Muscle of leg (tissue), 3 donors: ENCODE measurements at regions not wholly inside any gene's neighbourhood (a gene's known extent, or its start where the extent isn't known, plus 50 kb on each side); places are given as distances from the start of the nearest gene placed in this dataset.

Experiments used
- DNase-seq: peaks from one replicate; pipeline ENCODE4 v3.0.0; 2013
- H3K27ac ChIP-seq: one replicate; pipeline ENCODE4 v1.5.1; 2013; ENCODE audit warnings: mild to moderate bottlenecking, low read length, control low read depth
- H3K27me3 ChIP-seq: one replicate; pipeline ENCODE4 v1.6.1; 2013; ENCODE audit warnings: low read length; ENCODE audit not compliant: control insufficient read depth, insufficient read depth
- H3K36me3 ChIP-seq: one replicate; pipeline ENCODE4 v1.6.1; 2013; ENCODE audit warnings: low read length; ENCODE audit not compliant: control insufficient read depth, insufficient read depth
- H3K4me1 ChIP-seq: one replicate; pipeline ENCODE4 v1.6.1; 2013; ENCODE audit warnings: low read length; ENCODE audit not compliant: control insufficient read depth, insufficient read depth
- H3K4me3 ChIP-seq: one replicate; pipeline ENCODE4 v1.5.1; 2013; ENCODE audit warnings: low read length, control low read depth
- H3K9me3 ChIP-seq: replicated peaks from 2 replicates; pipeline ENCODE4 v1.6.1; 2013; ENCODE audit warnings: low read depth, low read length; ENCODE audit not compliant: control insufficient read depth
- WGBS: methylation state at CpG from one replicate; pipeline ENCODE4 v1.1.5; 2013; ENCODE audit warnings: missing lambda C conversion rate; ENCODE audit not compliant: insufficient coverage; 5-methylcytosine and 5-hydroxymethylcytosine counted together

- Histone ChIP-seq H3K27ac (no peak overlapping the region), H3K4me1 (peaks cover 9% of the 10 kb centered on the region), H3K27me3 (peaks cover 2% of the 10 kb centered on the region), H3K36me3 (no peaks in the 10 kb centered on the region), H3K4me3 (no peak overlapping the region), H3K9me3 (no peaks in the 10 kb centered on the region)
- WGBS = no CpG with 5 or more reads among the region's 1 CpG
- DNase-seq = no peak
Observed at GRCh38 chr2:12001621-12002020, 255.2 kb downstream of the LPIN1 start.

DNA sequence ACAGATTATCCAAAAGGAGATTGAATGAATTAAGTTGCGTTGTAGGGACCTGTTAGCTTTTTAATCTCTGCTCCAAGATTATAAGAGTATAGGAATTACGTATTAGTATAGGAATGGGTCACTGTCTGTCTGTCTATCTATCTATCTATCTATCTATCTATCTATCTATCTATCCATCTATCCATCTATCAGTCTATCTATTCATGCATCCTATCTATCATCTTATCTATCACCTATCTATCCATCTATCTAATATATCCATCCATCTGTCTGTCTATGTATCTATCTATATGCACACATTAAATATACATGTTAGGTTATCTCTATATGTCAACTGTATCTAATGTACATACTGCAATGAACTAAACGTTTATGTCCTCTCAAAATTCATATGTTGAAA lies 255.8 kb downstream of the LPIN1 start:
- no peak overlapping the region for H3K4me3 ChIP-seq
- peaks cover 13% of the 10 kb centered on the region for H3K4me1 ChIP-seq
- H3K27me3 ChIP-seq = peaks cover 2% of the 10 kb centered on the region
- no peak overlapping the region for H3K27ac ChIP-seq
- no peaks in the 10 kb centered on the region for H3K9me3 ChIP-seq
- H3K36me3 ChIP-seq = no peaks in the 10 kb centered on the region
- no peak for DNase-seq
- WGBS = no CpG with 5 or more reads among the region's 3 CpGs

- Histone ChIP-seq H3K36me3 (no peaks in the 10 kb centered on the region), H3K9me3 (no peaks in the 10 kb centered on the region), H3K27me3 (peaks cover 2% of the 10 kb centered on the region), H3K4me3 (no peak overlapping the region), H3K27ac (no peak overlapping the region), H3K4me1 (peaks cover 11% of the 10 kb centered on the region)
- no peak for DNase-seq
- WGBS = 84% methylated on average over 4 of the region's 6 CpGs
Observed at GRCh38 chr2:12004713-12005112, 258.3 kb downstream of the LPIN1 start.

DNA sequence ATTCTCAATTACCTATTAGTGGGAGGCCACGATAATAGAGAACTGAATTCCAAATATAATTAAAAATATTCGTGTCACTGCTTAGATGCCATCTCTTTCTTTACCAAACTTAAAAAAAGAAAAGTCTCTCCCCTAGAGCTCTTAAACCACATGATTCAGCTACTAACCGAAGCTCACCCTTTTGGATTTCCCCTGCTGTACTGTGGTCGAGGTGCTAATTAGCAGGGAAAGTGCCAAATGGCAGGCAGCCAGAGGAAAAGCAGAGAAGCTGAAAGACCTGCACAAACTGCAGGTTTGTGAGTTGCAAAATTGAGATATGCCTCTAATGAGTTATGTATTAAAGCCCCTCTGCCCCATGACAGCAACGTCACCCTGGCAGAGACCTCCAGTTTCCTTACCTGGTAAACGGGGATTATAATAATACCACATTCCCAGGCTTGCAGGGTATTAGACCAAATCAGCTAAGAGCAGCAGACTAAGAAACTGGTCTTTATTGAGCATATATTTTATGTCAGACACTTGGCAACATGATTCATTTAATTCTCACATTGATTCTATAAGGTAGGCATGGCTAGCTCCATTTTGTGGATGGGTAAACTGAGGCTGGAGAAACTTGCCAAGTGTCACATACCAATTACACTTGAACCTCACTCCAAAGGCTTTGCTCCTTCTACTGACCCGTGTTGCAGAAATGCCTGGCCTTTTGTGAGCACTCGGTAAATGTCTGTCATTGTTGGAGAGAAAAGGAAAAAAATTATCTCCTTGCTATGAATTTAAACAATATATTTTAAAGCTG lies 259.7 kb downstream of the LPIN1 start:
- peak; percentile 51 for DNase-seq

DNA sequence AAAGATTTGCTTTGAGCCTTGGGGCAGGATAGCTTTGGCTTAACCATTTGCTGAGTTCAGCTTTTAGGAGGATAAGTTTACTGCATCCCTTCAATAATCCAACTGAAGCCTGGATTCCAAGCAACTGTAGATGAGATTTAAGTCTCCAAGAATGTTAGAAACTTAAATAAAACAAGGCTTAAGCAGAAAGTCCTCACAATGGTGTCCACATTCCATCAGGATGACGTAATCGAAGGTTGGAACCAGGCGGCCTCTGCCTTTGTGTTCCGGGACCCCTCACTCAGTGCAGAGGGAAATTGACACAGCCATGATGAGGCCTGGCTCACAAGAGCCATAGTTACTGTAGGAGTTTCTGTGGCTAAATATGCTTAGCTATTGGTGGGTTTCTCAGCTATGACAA lies 260.4 kb downstream of the LPIN1 start:
- H3K4me1 ChIP-seq = peaks cover 17% of the 10 kb centered on the region
- peaks cover 2% of the 10 kb centered on the region for H3K27me3 ChIP-seq
- no peaks in the 10 kb centered on the region for H3K9me3 ChIP-seq
- H3K36me3 ChIP-seq = no peaks in the 10 kb centered on the region
- H3K27ac ChIP-seq = no peak overlapping the region
- WGBS = 33% methylated on average over 3 of the region's 4 CpGs
- peak; percentile 45 for DNase-seq
- no peak overlapping the region for H3K4me3 ChIP-seq

More for the DNA sequence above, 259.7 kb downstream of the LPIN1 start:
- peaks cover 14% of the 10 kb centered on the region for H3K4me1 ChIP-seq
- H3K4me3 ChIP-seq = no peak overlapping the region
- H3K27ac ChIP-seq = no peak overlapping the region
- H3K27me3 ChIP-seq = peaks cover 2% of the 10 kb centered on the region
- 0% methylated on average over 1 of the region's 8 CpGs for WGBS
- no peaks in the 10 kb centered on the region for H3K36me3 ChIP-seq
- no peaks in the 10 kb centered on the region for H3K9me3 ChIP-seq

GRCh38 chr2:12007282-12007681 lies 260.9 kb downstream of the LPIN1 start:
- no peaks in the 10 kb centered on the region for H3K36me3 ChIP-seq
- H3K27me3 ChIP-seq = peaks cover 2% of the 10 kb centered on the region
- H3K9me3 ChIP-seq = no peaks in the 10 kb centered on the region
- H3K4me1 ChIP-seq = peaks cover 17% of the 10 kb centered on the region
- H3K4me3 ChIP-seq = no peak overlapping the region
- no peak for DNase-seq
- H3K27ac ChIP-seq = no peak overlapping the region
- no CpG with 5 or more reads among the region's 1 CpG for WGBS

DNA sequence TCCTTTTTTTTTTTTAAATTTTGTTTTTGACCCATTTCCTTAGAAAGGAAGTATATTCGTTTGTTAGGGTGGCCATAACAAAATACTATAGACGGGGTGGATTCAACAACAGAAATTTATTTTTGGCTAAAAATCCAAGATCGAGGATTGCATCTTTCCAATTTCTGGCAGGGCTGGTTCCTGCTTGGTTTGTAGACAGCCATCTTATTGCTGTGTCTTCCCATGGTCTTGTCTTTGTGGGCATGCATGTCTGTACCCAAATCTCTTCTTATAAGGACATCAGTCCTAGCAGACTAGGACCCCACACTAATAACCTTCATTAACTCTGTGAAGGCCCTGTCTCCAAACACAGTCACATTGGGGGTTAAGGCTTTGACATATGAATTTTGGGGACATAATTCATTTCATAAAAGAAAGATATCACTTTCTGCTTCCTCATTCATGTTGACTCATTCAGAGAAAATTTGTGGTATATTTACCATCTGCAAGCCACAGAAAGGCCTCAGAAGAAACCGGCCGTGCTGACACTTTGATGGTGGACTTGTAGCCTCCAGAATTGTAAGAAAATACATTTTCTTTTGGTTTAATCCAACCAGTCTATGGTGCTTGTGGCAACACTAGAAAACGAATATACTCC lies 262.1 kb downstream of the LPIN1 start:
- no peaks in the 10 kb centered on the region for H3K36me3 ChIP-seq
- no peak for DNase-seq
- no peak overlapping the region for H3K4me3 ChIP-seq
- H3K4me1 ChIP-seq = peaks cover 17% of the 10 kb centered on the region
- no peak overlapping the region for H3K27ac ChIP-seq
- H3K9me3 ChIP-seq = no peaks in the 10 kb centered on the region
- 92% methylated on average over 2 of the region's 6 CpGs for WGBS
- H3K27me3 ChIP-seq = no peaks in the 10 kb centered on the region

- no peak overlapping the region for H3K4me3 ChIP-seq
- WGBS = no CpG with 5 or more reads among the region's 3 CpGs
- H3K4me1 ChIP-seq = peaks cover 22% of the 10 kb centered on the region
- no peaks in the 10 kb centered on the region for H3K27me3 ChIP-seq
- no peak for DNase-seq
- H3K9me3 ChIP-seq = no peaks in the 10 kb centered on the region
- H3K27ac ChIP-seq = no peak overlapping the region
- no peaks in the 10 kb centered on the region for H3K36me3 ChIP-seq
Observed at GRCh38 chr2:12009323-12009905, 263.0 kb downstream of the LPIN1 start.

DNA sequence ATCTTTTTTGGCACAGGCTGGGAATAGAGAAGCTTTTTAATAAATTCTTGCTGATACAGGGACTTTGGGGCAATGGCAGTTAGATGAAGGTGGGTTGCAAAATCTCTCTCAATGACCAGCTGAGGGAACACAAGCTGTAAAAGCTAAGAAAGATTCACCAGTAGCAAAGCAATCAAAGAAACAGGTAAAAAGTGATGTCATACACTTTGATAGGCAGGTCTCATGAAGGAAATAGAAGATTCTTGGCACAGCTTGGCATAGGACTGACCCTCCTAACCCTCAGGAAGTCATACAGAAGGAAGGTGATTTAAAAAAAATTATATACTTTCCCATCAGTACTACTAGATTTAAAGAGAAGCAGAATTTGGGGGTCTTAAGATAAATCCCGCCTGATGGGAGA lies 263.6 kb downstream of the LPIN1 start:
- Histone ChIP-seq H3K9me3 (no peaks in the 10 kb centered on the region), H3K27me3 (no peaks in the 10 kb centered on the region), H3K4me1 (peaks cover 26% of the 10 kb centered on the region), H3K36me3 (no peaks in the 10 kb centered on the region), H3K27ac (no peak overlapping the region), H3K4me3 (no peak overlapping the region)
- no peak for DNase-seq
- WGBS = no CpG with 5 or more reads among the region's 1 CpG

DNA sequence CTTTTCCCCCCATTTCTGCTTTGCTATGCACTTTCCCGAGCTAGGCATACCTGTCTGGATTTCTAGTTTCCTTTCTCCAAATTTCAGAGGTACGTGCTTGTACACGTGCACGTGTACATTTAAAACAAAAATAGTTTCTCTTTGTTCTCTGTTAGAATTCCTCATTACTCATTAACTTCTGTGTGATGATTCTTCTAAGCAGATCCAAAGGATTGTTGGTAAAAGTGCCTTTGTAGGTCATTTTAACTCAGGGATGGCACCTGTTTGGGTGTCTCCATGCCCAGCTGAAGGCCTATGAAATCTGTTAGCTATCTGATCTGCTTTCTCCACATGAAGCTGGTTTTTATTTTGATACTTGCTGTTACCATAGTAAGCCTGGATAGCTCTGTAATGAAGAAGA lies 264.3 kb downstream of the LPIN1 start:
- 73% methylated on average over 1 of the region's 4 CpGs for WGBS
- no peak for DNase-seq
- peaks cover 26% of the 10 kb centered on the region for H3K4me1 ChIP-seq
- no peaks in the 10 kb centered on the region for H3K36me3 ChIP-seq
- no peaks in the 10 kb centered on the region for H3K27me3 ChIP-seq
- no peaks in the 10 kb centered on the region for H3K9me3 ChIP-seq
- no peak overlapping the region for H3K27ac ChIP-seq
- no peak overlapping the region for H3K4me3 ChIP-seq
